Panc1 (cell line): ENCODE measurements at regions not wholly inside any gene's neighbourhood (a gene's known extent, or its start where the extent isn't known, plus 50 kb on each side); places are given as distances from the start of the nearest gene placed in this dataset.

Experiments used
- ATAC-seq: fragments of 200-7000 bp; cut with Tn5 transposase; 2 replicates; pipeline ENCODE4 v1.9.1; 2020; ENCODE audit warnings: mild to moderate bottlenecking, moderate library complexity
- BruUV-seq: library from RNA; stranded (reverse); fragments of 400-500 nt; replicated peaks from 2 replicates; lab custom pipeline; 2021; lab: Mats Ljungman, UMichigan
- CTCF ChIA-PET: fragments of 300-600 bp; sonication (Branson Sonifier 250); formaldehyde crosslinking; loops from one replicate; lab custom pipeline; 2022; ENCODE audit warnings: antibody characterized with exemption; lab: Charles Lee
- POLR2A ChIA-PET: fragments of 300-600 bp; sonication (Branson Sonifier 250); formaldehyde crosslinking; loops from one replicate; lab custom pipeline; 2022; ENCODE audit warnings: antibody characterized with exemption; lab: Charles Lee
- DNase-seq: peaks from one replicate; pipeline ENCODE4 v3.0.0-alpha.2; 2010; ENCODE audit warnings: low read depth, low spot score
- H3K27ac ChIP-seq: 2 replicates; pipeline ENCODE4 v1.5.1; 2011; ENCODE audit warnings: mild to moderate bottlenecking, low read length, inconsistent platforms
- H3K27me3 ChIP-seq: fragments of 200-500 bp; sonication (Bioruptor generic); 2 replicates; pipeline ENCODE4 v1.6.0; 2014; ENCODE audit warnings: low read length, inconsistent platforms; ENCODE audit not compliant: control insufficient read depth, insufficient read depth
- H3K36me3 ChIP-seq: fragments of 200-500 bp; sonication (Bioruptor generic); 2 replicates; pipeline ENCODE4 v1.5.1; 2014; ENCODE audit warnings: inconsistent platforms, mild to moderate bottlenecking, low read length, moderate library complexity; ENCODE audit not compliant: control insufficient read depth, insufficient read depth
- H3K4me1 ChIP-seq: 2 replicates; pipeline ENCODE4 v1.5.1; 2011; ENCODE audit warnings: inconsistent platforms, mild to moderate bottlenecking, low read length, moderate library complexity; ENCODE audit not compliant: control insufficient read depth, insufficient read depth
- H3K4me3 ChIP-seq, 2 experiments: 2 replicates each; pipeline ENCODE4 v1.5.1; 2011 to 2012; ENCODE audit warnings: low read depth in 2 of 2, low read length in 2 of 2, mild to moderate bottlenecking in 2 of 2, inconsistent platforms in 1 of 2, moderate library complexity in 1 of 2
- H3K9me3 ChIP-seq: fragments of 200-500 bp; sonication (Bioruptor generic); 2 replicates; pipeline ENCODE4 v1.5.1; 2014; ENCODE audit warnings: low read depth, mild to moderate bottlenecking, inconsistent platforms, low read length, moderate library complexity; ENCODE audit not compliant: control insufficient read depth, insufficient read depth
- CTCF ChIP-seq: fragments of 450-650 bp; IDR thresholded peaks from 2 replicates; pipeline ENCODE4 v1.5.1; 2017; ENCODE audit warnings: mild to moderate bottlenecking
- POLR2AphosphoS5 ChIP-seq: IDR thresholded peaks from 2 replicates; pipeline ENCODE4 v1.6.1; 2012; ENCODE audit warnings: mild to moderate bottlenecking, low read depth, low read length, moderate library complexity
- REST ChIP-seq, 2 experiments: IDR thresholded peaks; 2 replicates each; pipeline ENCODE4 v1.6.1; 2011 to 2012; ENCODE audit warnings: low read depth in 2 of 2, control low read depth in 1 of 2, low read length in 1 of 2, mild to moderate bottlenecking in 1 of 2, moderate library complexity in 1 of 2; ENCODE audit not compliant: insufficient read depth in 1 of 2
- SIN3A ChIP-seq: IDR thresholded peaks from 2 replicates; pipeline ENCODE4 v1.6.1; 2012; ENCODE audit warnings: low read depth, mild to moderate bottlenecking, low read length, moderate library complexity, borderline replicate concordance; ENCODE audit not compliant: insufficient read depth
- TCF7L2 ChIP-seq: IDR thresholded peaks from 2 replicates; pipeline ENCODE4 v1.6.1; 2011; ENCODE audit warnings: mild to moderate bottlenecking, low read depth, low read length, inconsistent platforms
- in situ Hi-C: cut with HindIII; loops from 2 replicates; pipeline ENCODE4 v1.10.0; 2016; ENCODE audit warnings: low sequenced_read_pairs, low pct_unique_long_range_greater_than_20kb
- intact Hi-C: fragments of 100-400 bp; cut with micrococcal nuclease; formaldehyde crosslinking; loops from one replicate; pipeline ENCODE4 v1.10.0; 2022; ENCODE audit not compliant: unreplicated experiment

GRCh38 chr3:177491296-177492032, 294.2 kb upstream of the TBL1XR1 start:
- ATAC-seq, result peak; percentile 42; the same call in 1 of the 2 replicates
- no peaks in the 10 kb centered on the region for H3K36me3 ChIP-seq
- TF ChIP-seq SIN3A (no peak), REST (IDR thresholded peaks at IDR 0.05; ENCODE audit: insufficient read depth in 1 of 2, low read depth in 2 of 2, low read length in 1 of 2) (no peak), TCF7L2 (no peak), POLR2AphosphoS5 (no peak), CTCF (no peak)
- no peaks in the 10 kb centered on the region for H3K27me3 ChIP-seq
- peak overlapping the region; percentile 3; the same call in 1 of the 2 replicates for H3K27ac ChIP-seq
- POLR2A ChIA-PET, result no interaction called here
- intact Hi-C loops, result no loop called here
- in situ Hi-C loops, result no loop called here
- CTCF ChIA-PET, result no interaction called here
- H3K9me3 ChIP-seq, result no peaks in the 10 kb centered on the region
- no peak for DNase-seq
- no peak overlapping the region for H3K4me3 ChIP-seq
- H3K4me1 ChIP-seq, result no peaks in the 10 kb centered on the region
- no TSS peak for BruUV-seq

GRCh38 chr3:177493091-177493490, 295.8 kb upstream of the TBL1XR1 start:
- no peak for ATAC-seq

More at GRCh38 chr3:177493091-177493490, 295.8 kb upstream of the TBL1XR1 start:
- POLR2A ChIA-PET, result no interaction called here
- H3K27me3 ChIP-seq, result no peaks in the 10 kb centered on the region
- no TSS peak for BruUV-seq
- no peak for DNase-seq
- TF ChIP-seq POLR2AphosphoS5 (no peak), CTCF (no peak), REST (IDR thresholded peaks at IDR 0.05; ENCODE audit: insufficient read depth in 1 of 2, low read depth in 2 of 2, low read length in 1 of 2) (no peak), SIN3A (no peak), TCF7L2 (no peak)
- peak overlapping the region; percentile 45; the same call in 1 of the 2 replicates for H3K27ac ChIP-seq
- intact Hi-C loops (no loop called here), in situ Hi-C loops (no loop called here)
- peaks cover 5% of the 10 kb centered on the region; the same call in 1 of the 2 replicates for H3K4me1 ChIP-seq
- H3K9me3 ChIP-seq, result no peaks in the 10 kb centered on the region
- CTCF ChIA-PET, result no interaction called here
- H3K36me3 ChIP-seq, result no peaks in the 10 kb centered on the region
- H3K4me3 ChIP-seq, result no peak overlapping the region
